Keratinocyte (primary cell): ENCODE measurements at regions not wholly inside any gene's neighbourhood (a gene's known extent, or its start where the extent isn't known, plus 50 kb on each side); places are given as distances from the start of the nearest gene placed in this dataset.

Source experiments
- EZH2 ChIP-seq: IDR thresholded peaks from one replicate; pipeline ENCODE4 v1.6.1; 2012; ENCODE audit warnings: inconsistent platforms, mild to moderate bottlenecking, low read length, moderate library complexity
- TF ChIP-seq, protein P1 (sequence below), 3 experiments: IDR thresholded peaks in 1 of 3; conservative IDR thresholded peaks in 1 of 3; optimal IDR thresholded peaks in 1 of 3; 2 replicates in 2 of 3; 3 replicates in 1 of 3; pipeline versions ENCODE3 to v1.5.1; 2011; ENCODE audit warnings: low read length in 3 of 3, mild to moderate bottlenecking in 3 of 3, moderate library complexity in 2 of 3, control low read depth in 1 of 3, inconsistent platforms in 1 of 3; ENCODE audit not compliant: insufficient read depth in 2 of 3; ENCODE audit errors: extremely low read depth in 1 of 3

DNA sequence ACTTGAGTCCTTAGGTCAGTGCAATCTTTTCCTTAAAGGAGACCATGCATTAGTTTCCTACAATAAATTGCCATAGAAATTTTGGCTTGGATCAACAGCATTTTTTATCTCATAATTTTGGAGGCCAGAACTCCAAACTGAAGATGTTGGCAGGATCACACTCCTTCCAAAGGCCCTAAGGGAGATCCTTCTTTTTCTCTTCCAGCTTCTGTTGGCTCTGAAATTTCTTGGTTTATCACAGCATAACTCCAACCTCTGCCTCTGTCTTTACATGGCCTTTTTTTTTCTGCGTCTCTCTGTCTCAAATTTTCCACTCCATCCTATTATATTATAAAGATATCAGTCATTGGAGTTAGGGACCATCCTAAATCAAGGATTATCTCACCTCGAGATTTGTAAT lies 282.2 kb downstream of the STIM2 start:
- no peak for TF ChIP-seq EZH2
- TF ChIP-seq, protein P1, sequence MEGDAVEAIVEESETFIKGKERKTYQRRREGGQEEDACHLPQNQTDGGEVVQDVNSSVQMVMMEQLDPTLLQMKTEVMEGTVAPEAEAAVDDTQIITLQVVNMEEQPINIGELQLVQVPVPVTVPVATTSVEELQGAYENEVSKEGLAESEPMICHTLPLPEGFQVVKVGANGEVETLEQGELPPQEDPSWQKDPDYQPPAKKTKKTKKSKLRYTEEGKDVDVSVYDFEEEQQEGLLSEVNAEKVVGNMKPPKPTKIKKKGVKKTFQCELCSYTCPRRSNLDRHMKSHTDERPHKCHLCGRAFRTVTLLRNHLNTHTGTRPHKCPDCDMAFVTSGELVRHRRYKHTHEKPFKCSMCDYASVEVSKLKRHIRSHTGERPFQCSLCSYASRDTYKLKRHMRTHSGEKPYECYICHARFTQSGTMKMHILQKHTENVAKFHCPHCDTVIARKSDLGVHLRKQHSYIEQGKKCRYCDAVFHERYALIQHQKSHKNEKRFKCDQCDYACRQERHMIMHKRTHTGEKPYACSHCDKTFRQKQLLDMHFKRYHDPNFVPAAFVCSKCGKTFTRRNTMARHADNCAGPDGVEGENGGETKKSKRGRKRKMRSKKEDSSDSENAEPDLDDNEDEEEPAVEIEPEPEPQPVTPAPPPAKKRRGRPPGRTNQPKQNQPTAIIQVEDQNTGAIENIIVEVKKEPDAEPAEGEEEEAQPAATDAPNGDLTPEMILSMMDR (optimal IDR thresholded peaks at IDR 0.05 in 1 of 3, IDR thresholded peaks at IDR 0.05 in 1 of 3, conservative IDR thresholded peaks at IDR 0.05 in 1 of 3; ENCODE audit: extremely low read depth in 1 of 3, insufficient read depth in 2 of 3, low read length in 3 of 3): no peak
